Uterus (tissue), 3 donors: ENCODE measurements at regions not wholly inside any gene's neighbourhood (a gene's known extent, or its start where the extent isn't known, plus 50 kb on each side); places are given as distances from the start of the nearest gene placed in this dataset.

Experiments used
- DNase-seq, 2 donors: peaks; one replicate each; pipeline ENCODE4 v3.0.0-alpha.2; 2019 to 2020
- H3K27ac ChIP-seq, 2 donors: fragments of 200-600 bp; sonication (generic); 1 replicate in 1 of 2; 2 replicates in 1 of 2; pipeline ENCODE4 v1.5.1; 2016 to 2018
- H3K27me3 ChIP-seq, 2 donors: fragments of 200-600 bp; sonication (generic); one replicate each; pipeline ENCODE4 v1.5.1; 2018 to 2019; ENCODE audit warnings: control low read depth in 1 of 2
- H3K36me3 ChIP-seq, 2 donors: fragments of 200-600 bp; sonication (generic); one replicate each; pipeline ENCODE4 v1.5.1; 2019; ENCODE audit warnings: control low read depth in 1 of 2
- H3K4me1 ChIP-seq, 2 donors: fragments of 200-600 bp; sonication (generic); one replicate each; pipeline ENCODE4 v1.5.1; 2018 to 2019; ENCODE audit warnings: control low read depth in 1 of 2
- H3K4me3 ChIP-seq, 2 donors: fragments of 200-600 bp; sonication (generic); 1 replicate in 1 of 2; 2 replicates in 1 of 2; pipeline ENCODE4 v1.5.1; 2018 to 2019; ENCODE audit warnings: mild to moderate bottlenecking in 1 of 2
- H3K9me3 ChIP-seq, 2 donors: fragments of 200-600 bp; sonication (generic); one replicate each; pipeline ENCODE4 v1.5.1; 2019; ENCODE audit warnings: control low read depth in 1 of 2
- POLR2A ChIP-seq, 2 donors: fragments of 450-650 bp; IDR thresholded peaks; one replicate each; pipeline ENCODE4 v1.6.1; 2016; ENCODE audit warnings: antibody characterized with exemption in 2 of 2, mild to moderate bottlenecking in 1 of 2, moderate library complexity in 1 of 2
- intact Hi-C: fragments of 100-400 bp; cut with DNase I; formaldehyde crosslinking; loops from one replicate; pipeline ENCODE4 v1.15.1; 2023; ENCODE audit warnings: low total_unique reads
- TF ChIP-seq, protein P1 (sequence below), 4 experiments: fragments of 200-600 bp in 2 of 4; fragments of 450-650 bp in 2 of 4; sonication (generic) in 2 of 4; IDR thresholded peaks; one replicate each; pipeline ENCODE4 v1.5.1; 2016 to 2019; ENCODE audit warnings: antibody characterized with exemption in 4 of 4, mild to moderate bottlenecking in 2 of 4, moderate library complexity in 1 of 4
- donor health status: DM: yes; HTN: yes; CAD: no.

GRCh38 chr7:25731068-25731845 lies 420.7 kb upstream of the NFE2L3 start:
- Histone ChIP-seq H3K36me3 (no peaks in the 10 kb centered on the region), H3K4me1 (peaks cover 0 to 7% of the 10 kb centered on the region in 2 donors), H3K27ac (peak overlapping the region; percentile 84 to 93), H3K4me3 (no peak overlapping the region), H3K9me3 (no peaks in the 10 kb centered on the region), H3K27me3 (no peaks in the 10 kb centered on the region)
- DNase-seq: no peak
- intact Hi-C loops: no loop called here
- TF ChIP-seq, protein P1, sequence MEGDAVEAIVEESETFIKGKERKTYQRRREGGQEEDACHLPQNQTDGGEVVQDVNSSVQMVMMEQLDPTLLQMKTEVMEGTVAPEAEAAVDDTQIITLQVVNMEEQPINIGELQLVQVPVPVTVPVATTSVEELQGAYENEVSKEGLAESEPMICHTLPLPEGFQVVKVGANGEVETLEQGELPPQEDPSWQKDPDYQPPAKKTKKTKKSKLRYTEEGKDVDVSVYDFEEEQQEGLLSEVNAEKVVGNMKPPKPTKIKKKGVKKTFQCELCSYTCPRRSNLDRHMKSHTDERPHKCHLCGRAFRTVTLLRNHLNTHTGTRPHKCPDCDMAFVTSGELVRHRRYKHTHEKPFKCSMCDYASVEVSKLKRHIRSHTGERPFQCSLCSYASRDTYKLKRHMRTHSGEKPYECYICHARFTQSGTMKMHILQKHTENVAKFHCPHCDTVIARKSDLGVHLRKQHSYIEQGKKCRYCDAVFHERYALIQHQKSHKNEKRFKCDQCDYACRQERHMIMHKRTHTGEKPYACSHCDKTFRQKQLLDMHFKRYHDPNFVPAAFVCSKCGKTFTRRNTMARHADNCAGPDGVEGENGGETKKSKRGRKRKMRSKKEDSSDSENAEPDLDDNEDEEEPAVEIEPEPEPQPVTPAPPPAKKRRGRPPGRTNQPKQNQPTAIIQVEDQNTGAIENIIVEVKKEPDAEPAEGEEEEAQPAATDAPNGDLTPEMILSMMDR (IDR thresholded peaks at IDR 0.05): no peak
- no peak for TF ChIP-seq POLR2A (IDR thresholded peaks at IDR 0.05)

DNA sequence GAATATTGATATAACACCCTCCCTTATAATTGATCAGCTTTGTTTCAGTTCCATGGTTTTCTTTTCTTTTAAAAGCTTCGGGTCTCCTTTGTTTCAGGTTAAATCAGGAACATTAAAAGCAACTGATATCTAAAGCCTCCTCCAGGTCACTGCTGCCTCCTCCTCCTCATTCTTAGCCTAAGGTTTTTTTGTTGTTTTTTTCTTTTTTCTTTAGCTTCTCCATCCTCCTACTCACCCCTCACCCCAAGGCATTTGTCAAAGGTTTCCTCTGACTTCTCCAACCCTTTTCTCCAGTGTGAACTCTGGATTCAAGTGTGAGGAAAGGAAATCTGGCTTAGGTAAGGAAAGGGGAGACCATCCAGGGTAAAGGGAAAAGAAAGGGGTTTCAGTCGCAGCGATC lies 420.2 kb upstream of the NFE2L3 start:
- peaks cover 0 to 7% of the 10 kb centered on the region in 2 donors for H3K4me1 ChIP-seq

DNA sequence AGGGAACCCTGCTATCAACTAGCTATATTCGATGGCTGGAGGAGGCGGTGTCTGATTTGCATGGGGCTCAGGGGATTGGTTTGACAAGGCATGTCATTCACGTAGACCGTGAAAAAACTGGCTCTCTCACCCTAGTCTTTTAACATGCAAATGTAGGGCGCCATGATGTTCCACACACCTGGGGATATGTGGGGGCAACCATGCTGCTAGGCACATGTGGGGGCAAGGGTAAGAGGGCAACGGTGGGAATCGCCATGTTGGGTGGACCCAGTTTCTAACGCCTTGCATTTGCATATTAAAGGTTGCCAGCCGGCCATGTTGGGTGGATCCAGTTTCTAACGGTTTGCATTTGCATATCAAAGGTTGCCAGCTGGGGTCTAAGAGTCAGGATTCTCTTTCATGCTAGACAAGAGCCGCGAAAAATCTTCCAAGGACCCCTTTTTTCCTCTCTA lies 419.2 kb upstream of the NFE2L3 start:
- Histone ChIP-seq H3K36me3 (no peaks in the 10 kb centered on the region), H3K27ac (peak overlapping the region; percentile 84 to 93), H3K4me1 (peaks cover 0 to 7% of the 10 kb centered on the region in 2 donors), H3K4me3 (no peak overlapping the region), H3K27me3 (no peaks in the 10 kb centered on the region), H3K9me3 (no peaks in the 10 kb centered on the region)
- no peak for DNase-seq
- intact Hi-C loops: no loop called here
- no peak for TF ChIP-seq POLR2A (IDR thresholded peaks at IDR 0.05)
- TF ChIP-seq, protein P1 (IDR thresholded peaks at IDR 0.05): no peak

More for the DNA sequence above, 420.2 kb upstream of the NFE2L3 start:
- no peaks in the 10 kb centered on the region for H3K27me3 ChIP-seq
- TF ChIP-seq, protein P1 (IDR thresholded peaks at IDR 0.05): no peak
- no peak for TF ChIP-seq POLR2A (IDR thresholded peaks at IDR 0.05)
- H3K27ac ChIP-seq: peak overlapping the region; percentile 84 to 93
- intact Hi-C loops: no loop called here
- no peaks in the 10 kb centered on the region for H3K9me3 ChIP-seq
- H3K4me3 ChIP-seq: no peak overlapping the region
- no peaks in the 10 kb centered on the region for H3K36me3 ChIP-seq
- DNase-seq: no peak

- DNase-seq: no peak
Observed at GRCh38 chr7:25735674-25736242, 416.2 kb upstream of the NFE2L3 start.

More at GRCh38 chr7:25735674-25736242, 416.2 kb upstream of the NFE2L3 start:
- H3K9me3 ChIP-seq: no peaks in the 10 kb centered on the region
- no peak for TF ChIP-seq POLR2A (IDR thresholded peaks at IDR 0.05)
- TF ChIP-seq, protein P1 (IDR thresholded peaks at IDR 0.05): no peak
- no peaks in the 10 kb centered on the region for H3K36me3 ChIP-seq
- H3K4me3 ChIP-seq: no peak overlapping the region
- H3K4me1 ChIP-seq: peaks cover 0 to 7% of the 10 kb centered on the region in 2 donors
- H3K27me3 ChIP-seq: no peaks in the 10 kb centered on the region
- intact Hi-C loops: no loop called here
- H3K27ac ChIP-seq: no peak overlapping the region
